ENCODE measurements at regions not wholly inside any gene's neighbourhood (a gene's known extent, or its start where the extent isn't known, plus 50 kb on each side); places are given as distances from the start of the nearest gene placed in this dataset.

DNA sequence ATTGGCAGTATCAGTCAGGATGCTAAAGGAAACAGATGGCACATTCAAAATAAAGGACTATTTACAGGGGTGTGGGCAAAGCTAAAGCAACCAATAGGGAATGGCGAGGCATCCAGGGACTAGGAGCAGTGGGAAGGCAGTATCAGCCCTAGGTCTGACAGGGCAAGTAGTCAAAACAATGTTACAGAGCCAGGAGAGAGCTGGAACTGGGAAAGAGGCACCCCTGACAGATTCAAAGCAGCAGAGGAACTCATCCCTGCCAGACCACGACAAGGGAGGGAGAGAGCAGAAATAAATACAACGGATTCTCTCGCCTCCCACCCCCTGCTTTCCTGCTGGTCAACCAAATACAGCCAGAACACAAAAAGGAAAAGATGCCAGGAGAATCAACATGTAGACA lies 371.5 kb downstream of the NR2F1-AS1 start:
- no peak overlapping the region for H3K4me3 ChIP-seq
- no peak overlapping the region for H3K27ac ChIP-seq
- TF ChIP-seq, protein P1, sequence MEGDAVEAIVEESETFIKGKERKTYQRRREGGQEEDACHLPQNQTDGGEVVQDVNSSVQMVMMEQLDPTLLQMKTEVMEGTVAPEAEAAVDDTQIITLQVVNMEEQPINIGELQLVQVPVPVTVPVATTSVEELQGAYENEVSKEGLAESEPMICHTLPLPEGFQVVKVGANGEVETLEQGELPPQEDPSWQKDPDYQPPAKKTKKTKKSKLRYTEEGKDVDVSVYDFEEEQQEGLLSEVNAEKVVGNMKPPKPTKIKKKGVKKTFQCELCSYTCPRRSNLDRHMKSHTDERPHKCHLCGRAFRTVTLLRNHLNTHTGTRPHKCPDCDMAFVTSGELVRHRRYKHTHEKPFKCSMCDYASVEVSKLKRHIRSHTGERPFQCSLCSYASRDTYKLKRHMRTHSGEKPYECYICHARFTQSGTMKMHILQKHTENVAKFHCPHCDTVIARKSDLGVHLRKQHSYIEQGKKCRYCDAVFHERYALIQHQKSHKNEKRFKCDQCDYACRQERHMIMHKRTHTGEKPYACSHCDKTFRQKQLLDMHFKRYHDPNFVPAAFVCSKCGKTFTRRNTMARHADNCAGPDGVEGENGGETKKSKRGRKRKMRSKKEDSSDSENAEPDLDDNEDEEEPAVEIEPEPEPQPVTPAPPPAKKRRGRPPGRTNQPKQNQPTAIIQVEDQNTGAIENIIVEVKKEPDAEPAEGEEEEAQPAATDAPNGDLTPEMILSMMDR (IDR thresholded peaks at IDR 0.05) = no peak
- DNase-seq (ENCODE audit: low spot score) = no peak

DNA sequence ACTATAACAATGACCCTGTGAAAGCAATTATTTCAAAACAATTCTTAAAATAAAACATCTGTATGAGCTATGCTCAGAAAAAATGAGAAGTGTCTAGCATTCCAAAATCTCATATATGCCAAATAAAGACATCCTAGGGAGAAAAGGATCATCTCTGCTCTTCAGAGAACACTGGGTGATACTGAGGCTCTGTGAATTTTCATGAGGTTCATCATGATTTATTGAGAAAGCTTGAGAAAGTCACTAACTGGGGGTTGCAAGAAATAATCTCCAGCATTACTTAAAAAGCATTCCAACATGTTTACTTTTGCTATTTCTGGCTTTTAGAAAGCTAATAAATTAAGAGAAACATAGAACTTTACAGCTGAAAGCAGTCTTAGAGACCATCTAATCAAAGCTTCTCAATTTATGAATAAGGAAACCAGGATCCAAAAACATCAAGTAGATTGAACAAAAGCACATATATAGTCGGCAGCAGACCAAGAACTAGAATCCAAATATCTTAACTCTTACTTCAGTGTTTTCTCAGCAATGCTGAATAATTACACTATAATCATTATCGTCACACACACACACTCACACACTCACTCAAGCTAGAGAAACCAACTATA lies 372.8 kb downstream of the NR2F1-AS1 start:
- Histone ChIP-seq H3K4me3 (no peak overlapping the region), H3K27ac (no peak overlapping the region)
- TF ChIP-seq, protein P1 (IDR thresholded peaks at IDR 0.05) = no peak
- no peak for DNase-seq (ENCODE audit: low spot score)

- TF ChIP-seq, protein P1 (IDR thresholded peaks at IDR 0.05) = no peak
- Histone ChIP-seq H3K4me3 (no peak overlapping the region), H3K27ac (no peak overlapping the region)
- no peak for DNase-seq (ENCODE audit: low spot score)
These were observed 374.8 kb downstream of the NR2F1-AS1 start for GRCh38 chr5:93206203-93206602.

DNA sequence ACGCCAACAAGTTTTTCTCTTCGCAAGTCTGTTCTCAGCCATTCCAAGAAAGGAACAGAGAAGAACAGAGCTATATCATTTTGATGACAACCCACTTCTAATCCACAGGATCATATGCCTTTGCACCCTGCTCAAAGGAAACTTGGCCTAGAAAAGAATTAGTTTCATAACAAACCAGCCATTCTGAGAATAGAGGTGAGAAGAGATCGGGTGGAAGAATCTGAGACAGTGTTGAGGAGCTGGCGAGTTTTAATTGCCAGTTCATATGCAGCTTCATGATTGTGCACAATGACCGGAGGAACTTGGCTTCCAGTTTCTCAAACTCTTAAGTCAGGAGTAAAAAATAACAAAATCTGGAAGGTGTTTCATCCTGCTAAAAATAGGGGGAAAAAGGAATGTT lies 380.0 kb downstream of the NR2F1-AS1 start:
- DNase-seq (ENCODE audit: low spot score) = no peak
- H3K4me3 ChIP-seq = no peak overlapping the region
- H3K27ac ChIP-seq = no peak overlapping the region
- TF ChIP-seq, protein P1 (IDR thresholded peaks at IDR 0.05) = no peak

- no peak overlapping the region for H3K4me3 ChIP-seq
- H3K27ac ChIP-seq = no peak overlapping the region
- DNase-seq (ENCODE audit: low spot score) = no peak
- TF ChIP-seq, protein P1 (IDR thresholded peaks at IDR 0.05) = no peak
These were observed 384.0 kb downstream of the NR2F1-AS1 start for GRCh38 chr5:93196986-93197385.

GRCh38 chr5:93193431-93194347 lies 387.3 kb downstream of the NR2F1-AS1 start:
- no peak for DNase-seq (ENCODE audit: low spot score)
- TF ChIP-seq, protein P1 (IDR thresholded peaks at IDR 0.05) = no peak
- Histone ChIP-seq H3K4me3 (no peak overlapping the region), H3K27ac (no peak overlapping the region)
